ENCODE measurements at regions not wholly inside any gene's neighbourhood (a gene's known extent, or its start where the extent isn't known, plus 50 kb on each side); places are given as distances from the start of the nearest gene placed in this dataset.

DNA sequence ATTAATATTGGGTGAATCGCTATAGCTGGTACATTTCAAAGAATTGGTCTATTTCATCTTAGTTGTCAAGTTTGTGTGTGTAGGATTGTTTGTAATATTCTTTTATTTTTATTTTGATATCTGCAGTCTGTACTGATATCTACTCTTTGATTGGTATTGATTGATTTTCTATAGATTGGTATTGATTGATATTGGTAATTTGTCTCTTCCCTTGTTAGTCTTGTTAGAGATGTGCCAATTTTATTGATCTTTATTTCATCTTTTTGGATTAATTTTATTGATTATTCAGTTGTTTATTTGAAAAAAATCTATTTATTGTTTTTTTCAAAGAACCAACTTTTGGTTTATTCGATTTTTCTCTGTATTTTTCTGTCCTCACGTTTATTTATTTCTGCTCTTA lies 61.4 kb downstream of the TM2D3 start:
- Histone ChIP-seq H3K4me3 (ENCODE audit: low read depth, low read length) (no peak overlapping the region), H3K27ac (no peak overlapping the region), H3K27me3 (ENCODE audit: insufficient read depth, low read depth, severe bottlenecking) (no peaks in the 10 kb centered on the region), H3K36me3 (no peaks in the 10 kb centered on the region), H3K9me3 (ENCODE audit: severe bottlenecking) (no peaks in the 10 kb centered on the region)
- no peak for TF ChIP-seq CTCF (IDR thresholded peaks at IDR 0.05; ENCODE audit: low read depth, low read length)
- no peak for DNase-seq

GRCh38 chr15:101583284-101583683 lies 68.9 kb downstream of the TM2D3 start:
- no peaks in the 10 kb centered on the region for H3K27me3 ChIP-seq (ENCODE audit: insufficient read depth, low read depth, severe bottlenecking)
- no peak for TF ChIP-seq CTCF (IDR thresholded peaks at IDR 0.05; ENCODE audit: low read depth, low read length)
- H3K27ac ChIP-seq, result no peak overlapping the region
- H3K4me3 ChIP-seq (ENCODE audit: low read depth, low read length), result no peak overlapping the region
- no peaks in the 10 kb centered on the region for H3K9me3 ChIP-seq (ENCODE audit: severe bottlenecking)
- no peak for DNase-seq
- no peaks in the 10 kb centered on the region for H3K36me3 ChIP-seq

- Histone ChIP-seq H3K9me3 (ENCODE audit: severe bottlenecking) (peaks cover 3% of the 10 kb centered on the region), H3K36me3 (no peaks in the 10 kb centered on the region), H3K27me3 (ENCODE audit: insufficient read depth, low read depth, severe bottlenecking) (no peaks in the 10 kb centered on the region), H3K4me3 (ENCODE audit: low read depth, low read length) (no peak overlapping the region), H3K27ac (no peak overlapping the region)
- no peak for DNase-seq
- TF ChIP-seq CTCF (IDR thresholded peaks at IDR 0.05; ENCODE audit: low read depth, low read length), result no peak
Measured at GRCh38 chr15:101580431-101580830, 71.8 kb downstream of the TM2D3 start.

- no peaks in the 10 kb centered on the region for H3K36me3 ChIP-seq
- peaks cover 3% of the 10 kb centered on the region for H3K9me3 ChIP-seq (ENCODE audit: severe bottlenecking)
- no peak overlapping the region for H3K27ac ChIP-seq
- no peak for TF ChIP-seq CTCF (IDR thresholded peaks at IDR 0.05; ENCODE audit: low read depth, low read length)
- no peak overlapping the region for H3K4me3 ChIP-seq (ENCODE audit: low read depth, low read length)
- DNase-seq, result no peak
- no peaks in the 10 kb centered on the region for H3K27me3 ChIP-seq (ENCODE audit: insufficient read depth, low read depth, severe bottlenecking)
Measured at GRCh38 chr15:101579631-101580163, 72.5 kb downstream of the TM2D3 start.

GRCh38 chr15:101578443-101578894 lies 73.7 kb downstream of the TM2D3 start:
- H3K27me3 ChIP-seq (ENCODE audit: insufficient read depth, low read depth, severe bottlenecking), result no peaks in the 10 kb centered on the region
- TF ChIP-seq CTCF (IDR thresholded peaks at IDR 0.05; ENCODE audit: low read depth, low read length), result peak; percentile 82
- no peak overlapping the region for H3K4me3 ChIP-seq (ENCODE audit: low read depth, low read length)
- H3K9me3 ChIP-seq (ENCODE audit: severe bottlenecking), result peaks cover 3% of the 10 kb centered on the region
- no peak overlapping the region for H3K27ac ChIP-seq
- peak; percentile 49 for DNase-seq
- no peaks in the 10 kb centered on the region for H3K36me3 ChIP-seq

GRCh38 chr15:101573951-101574350 lies 78.2 kb downstream of the TM2D3 start:
- Histone ChIP-seq H3K9me3 (ENCODE audit: severe bottlenecking) (peaks cover 3% of the 10 kb centered on the region), H3K36me3 (no peaks in the 10 kb centered on the region)
- DNase-seq, result no peak

More at GRCh38 chr15:101573951-101574350, 78.2 kb downstream of the TM2D3 start:
- no peak overlapping the region for H3K4me3 ChIP-seq (ENCODE audit: low read depth, low read length)
- no peaks in the 10 kb centered on the region for H3K27me3 ChIP-seq (ENCODE audit: insufficient read depth, low read depth, severe bottlenecking)
- TF ChIP-seq CTCF (IDR thresholded peaks at IDR 0.05; ENCODE audit: low read depth, low read length), result no peak
- no peak overlapping the region for H3K27ac ChIP-seq
